Large intestine (tissue), 3 donors: ENCODE measurements at regions not wholly inside any gene's neighbourhood (a gene's known extent, or its start where the extent isn't known, plus 50 kb on each side); places are given as distances from the start of the nearest gene placed in this dataset.

ENCODE experiments used
- DNase-seq, 2 donors: peaks; one replicate each; pipeline versions ENCODE4 v3.0.0 to v3.0.0-alpha.2; 2013
- H3K27ac ChIP-seq: one replicate; pipeline ENCODE4 v1.5.1; 2013; ENCODE audit warnings: low read length
- H3K27me3 ChIP-seq: 2 replicates; pipeline ENCODE4 v1.6.1; 2013; ENCODE audit warnings: low read length; ENCODE audit not compliant: control insufficient read depth, insufficient read depth
- H3K36me3 ChIP-seq: 2 replicates; pipeline ENCODE4 v1.6.1; 2013; ENCODE audit warnings: low read length; ENCODE audit not compliant: control insufficient read depth, insufficient read depth
- H3K4me1 ChIP-seq: one replicate; pipeline ENCODE4 v1.6.1; 2013; ENCODE audit warnings: low read length; ENCODE audit not compliant: control insufficient read depth, insufficient read depth
- H3K4me3 ChIP-seq: one replicate; pipeline ENCODE4 v1.5.1; 2013; ENCODE audit warnings: low read length
- H3K9me3 ChIP-seq: one replicate; pipeline ENCODE4 v1.6.1; 2013; ENCODE audit warnings: mild to moderate bottlenecking, low read depth, low read length, moderate library complexity; ENCODE audit not compliant: control insufficient read depth
- WGBS: methylation state at CpG from one replicate; pipeline ENCODE4 v1.1.5; 2013; ENCODE audit warnings: low lambda C conversion rate; ENCODE audit not compliant: insufficient coverage; 5-methylcytosine and 5-hydroxymethylcytosine counted together

DNA sequence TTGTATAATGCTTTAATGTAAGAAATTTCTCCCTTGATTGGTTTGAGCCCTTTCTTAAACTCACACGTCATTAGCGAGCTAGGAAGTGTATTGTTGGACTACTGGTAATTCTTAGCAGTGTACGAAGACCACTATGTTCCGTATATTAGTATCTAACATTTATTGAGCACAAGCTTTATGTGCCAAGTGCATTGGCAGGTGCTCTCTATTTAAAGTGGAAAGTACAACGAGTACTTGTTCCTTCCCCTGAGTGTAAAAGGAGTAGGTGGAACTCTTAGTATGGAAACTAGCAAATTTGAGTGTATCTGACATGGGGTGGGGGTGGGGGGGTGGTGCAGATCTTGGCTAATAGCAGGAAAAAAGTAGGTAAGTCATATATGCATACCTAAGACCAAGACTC lies 594.7 kb downstream of the FGF9 start:
- H3K27ac ChIP-seq = no peak overlapping the region
- H3K4me1 ChIP-seq = no peaks in the 10 kb centered on the region
- no peaks in the 10 kb centered on the region for H3K27me3 ChIP-seq
- no peaks in the 10 kb centered on the region for H3K36me3 ChIP-seq
- H3K9me3 ChIP-seq = no peaks in the 10 kb centered on the region
- 100% methylated on average over 2 of the region's 5 CpGs for WGBS
- no peak overlapping the region for H3K4me3 ChIP-seq
- DNase-seq = no peak

DNA sequence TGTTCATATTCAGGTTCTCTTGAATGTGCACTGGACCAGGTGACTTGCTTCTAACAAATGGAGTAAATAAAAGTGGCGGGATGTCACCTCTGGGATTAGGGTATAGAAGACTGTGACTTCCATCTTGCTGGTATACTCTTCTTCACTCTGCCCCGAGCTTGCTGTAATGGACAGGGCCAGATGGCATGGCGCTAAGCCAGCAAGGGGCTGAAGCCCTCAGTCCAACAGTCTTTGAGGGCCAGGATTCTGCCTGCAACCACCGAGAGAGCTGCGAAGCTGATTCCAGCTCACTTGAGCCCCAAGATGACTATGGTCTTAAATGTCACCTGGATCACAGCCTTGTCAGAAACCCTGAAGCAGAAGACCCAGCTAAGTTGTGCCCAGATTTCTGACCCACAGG lies 600.0 kb downstream of the FGF9 start:
- H3K36me3 ChIP-seq = no peaks in the 10 kb centered on the region
- DNase-seq = no peak
- H3K27ac ChIP-seq = no peak overlapping the region
- no CpG with 5 or more reads among the region's 5 CpGs for WGBS
- H3K9me3 ChIP-seq = no peaks in the 10 kb centered on the region
- H3K4me3 ChIP-seq = no peak overlapping the region
- H3K4me1 ChIP-seq = no peaks in the 10 kb centered on the region
- H3K27me3 ChIP-seq = no peaks in the 10 kb centered on the region

- no peak overlapping the region for H3K4me3 ChIP-seq
- no peak overlapping the region for H3K27ac ChIP-seq
- H3K9me3 ChIP-seq = no peaks in the 10 kb centered on the region
- no peaks in the 10 kb centered on the region for H3K4me1 ChIP-seq
- no peaks in the 10 kb centered on the region for H3K27me3 ChIP-seq
- WGBS = no CpG with 5 or more reads among the region's 2 CpGs
- DNase-seq = peak; percentile 13 to 37
- no peaks in the 10 kb centered on the region for H3K36me3 ChIP-seq
Measured at GRCh38 chr13:22271903-22272302, 601.0 kb downstream of the FGF9 start.

- no peaks in the 10 kb centered on the region for H3K36me3 ChIP-seq
- no peaks in the 10 kb centered on the region for H3K27me3 ChIP-seq
- no peaks in the 10 kb centered on the region for H3K4me1 ChIP-seq
- WGBS = no CpG with 5 or more reads among the region's 3 CpGs
- no peak for DNase-seq
- no peak overlapping the region for H3K27ac ChIP-seq
- no peak overlapping the region for H3K4me3 ChIP-seq
- no peaks in the 10 kb centered on the region for H3K9me3 ChIP-seq
Measured at GRCh38 chr13:22275393-22275792, 604.5 kb downstream of the FGF9 start.

GRCh38 chr13:22276616-22277015 lies 605.7 kb downstream of the FGF9 start:
- H3K4me3 ChIP-seq = no peak overlapping the region
- no CpG with 5 or more reads among the region's 5 CpGs for WGBS
- H3K36me3 ChIP-seq = no peaks in the 10 kb centered on the region

DNA sequence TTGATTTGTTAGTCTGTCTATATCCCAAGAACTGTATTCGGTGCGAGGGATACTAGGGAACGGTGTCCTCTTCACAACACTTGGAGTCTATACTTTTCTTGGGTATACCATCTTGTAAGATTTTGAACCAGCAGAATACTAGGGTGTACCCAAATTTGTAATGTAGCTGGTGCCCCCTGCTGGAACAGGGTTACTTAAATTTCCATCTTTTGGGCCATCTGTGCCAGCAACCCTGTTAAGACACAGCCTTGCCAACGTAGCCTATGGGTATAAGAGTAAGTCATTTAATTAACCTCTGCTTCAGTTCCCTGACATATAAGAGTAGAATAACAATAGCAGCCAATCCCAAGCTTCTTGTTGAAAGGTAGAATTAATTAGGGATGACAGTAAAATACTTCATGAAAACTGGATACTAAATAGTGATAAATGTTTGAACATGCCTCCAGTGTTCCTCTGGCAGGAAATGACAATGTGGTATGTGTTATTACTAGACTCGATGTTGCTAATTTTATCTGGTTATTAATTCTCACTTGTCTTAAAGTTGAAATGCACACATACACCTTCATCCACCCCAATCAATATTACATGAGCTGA lies 607.6 kb downstream of the FGF9 start:
- H3K4me3 ChIP-seq = no peak overlapping the region
- WGBS = 40% methylated on average over 1 of the region's 5 CpGs
- H3K27ac ChIP-seq = no peak overlapping the region
- DNase-seq = no peak
- no peaks in the 10 kb centered on the region for H3K36me3 ChIP-seq
- no peaks in the 10 kb centered on the region for H3K4me1 ChIP-seq
- no peaks in the 10 kb centered on the region for H3K27me3 ChIP-seq
- no peaks in the 10 kb centered on the region for H3K9me3 ChIP-seq

More at GRCh38 chr13:22276616-22277015, 605.7 kb downstream of the FGF9 start:
- no peak overlapping the region for H3K27ac ChIP-seq
- DNase-seq = no peak
- H3K9me3 ChIP-seq = no peaks in the 10 kb centered on the region
- no peaks in the 10 kb centered on the region for H3K27me3 ChIP-seq
- no peaks in the 10 kb centered on the region for H3K4me1 ChIP-seq

- Histone ChIP-seq H3K36me3 (no peaks in the 10 kb centered on the region), H3K27ac (no peak overlapping the region), H3K4me1 (no peaks in the 10 kb centered on the region), H3K4me3 (no peak overlapping the region), H3K9me3 (no peaks in the 10 kb centered on the region), H3K27me3 (no peaks in the 10 kb centered on the region)
- DNase-seq = no peak
- 83% methylated on average over 1 of the region's 4 CpGs for WGBS
Measured at GRCh38 chr13:22285867-22286266, 615.0 kb downstream of the FGF9 start.

GRCh38 chr13:22286338-22286737 lies 615.5 kb downstream of the FGF9 start:
- H3K9me3 ChIP-seq = no peaks in the 10 kb centered on the region
- H3K27me3 ChIP-seq = no peaks in the 10 kb centered on the region
- no peak overlapping the region for H3K27ac ChIP-seq
- no peak for DNase-seq
- no peaks in the 10 kb centered on the region for H3K4me1 ChIP-seq
- 100% methylated on average over 1 of the region's 4 CpGs for WGBS
- no peaks in the 10 kb centered on the region for H3K36me3 ChIP-seq
- no peak overlapping the region for H3K4me3 ChIP-seq

DNA sequence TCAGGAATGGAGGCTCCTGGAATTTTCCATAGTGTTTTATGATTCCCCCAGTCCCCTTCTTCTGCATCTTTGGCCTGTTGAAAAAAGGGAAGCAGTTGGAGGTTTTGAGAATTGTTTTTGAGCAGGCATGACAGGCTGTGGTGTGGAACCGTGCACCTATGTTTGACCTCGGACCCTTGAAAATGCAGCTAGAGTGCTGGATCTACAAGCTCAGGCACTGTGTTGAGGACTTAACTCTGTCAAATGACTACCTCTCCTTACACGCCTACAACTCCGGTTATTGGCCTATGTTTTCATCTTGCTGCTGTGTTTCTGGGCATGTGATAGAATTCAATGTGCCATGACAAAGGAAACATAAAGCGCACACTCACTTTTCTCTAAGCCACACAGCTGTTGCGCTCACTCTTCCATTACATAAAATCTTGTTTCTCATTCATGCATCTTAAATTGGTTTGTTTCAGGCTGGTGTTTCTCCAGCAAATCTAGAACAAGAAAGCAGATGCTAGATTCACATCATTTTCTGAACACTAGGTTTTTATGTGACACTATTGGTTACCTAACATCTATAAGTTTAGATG lies 616.6 kb downstream of the FGF9 start:
- no peaks in the 10 kb centered on the region for H3K27me3 ChIP-seq
- no peak overlapping the region for H3K27ac ChIP-seq
- no peaks in the 10 kb centered on the region for H3K9me3 ChIP-seq
- 100% methylated on average over 1 of the region's 6 CpGs for WGBS
- no peaks in the 10 kb centered on the region for H3K36me3 ChIP-seq
- H3K4me3 ChIP-seq = no peak overlapping the region
- no peak for DNase-seq
- H3K4me1 ChIP-seq = no peaks in the 10 kb centered on the region

DNA sequence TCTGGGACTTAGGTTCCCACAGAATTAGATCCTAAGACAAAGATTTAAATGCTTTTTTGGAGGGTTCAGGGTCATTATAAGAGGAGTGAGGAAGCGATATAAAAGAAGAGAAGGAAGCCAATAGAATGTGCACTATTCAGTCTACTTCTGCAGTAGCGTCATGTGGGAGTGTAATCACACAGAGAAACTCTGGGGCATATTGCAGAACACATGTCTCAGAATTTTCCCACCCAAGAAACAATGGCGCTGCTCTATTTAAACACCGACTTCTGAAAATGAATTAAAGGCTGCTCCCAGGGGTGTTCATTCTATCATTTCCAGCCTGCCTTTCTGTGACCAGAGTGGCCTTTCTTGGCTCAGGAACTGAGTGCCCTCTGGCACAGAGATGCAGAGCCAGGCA lies 617.6 kb downstream of the FGF9 start:
- H3K36me3 ChIP-seq = no peaks in the 10 kb centered on the region
- no peak overlapping the region for H3K4me3 ChIP-seq
- no peak overlapping the region for H3K27ac ChIP-seq
- H3K9me3 ChIP-seq = no peaks in the 10 kb centered on the region
- no peaks in the 10 kb centered on the region for H3K27me3 ChIP-seq
- WGBS = 100% methylated on average over 1 of the region's 4 CpGs
- H3K4me1 ChIP-seq = no peaks in the 10 kb centered on the region
- DNase-seq = no peak

DNA sequence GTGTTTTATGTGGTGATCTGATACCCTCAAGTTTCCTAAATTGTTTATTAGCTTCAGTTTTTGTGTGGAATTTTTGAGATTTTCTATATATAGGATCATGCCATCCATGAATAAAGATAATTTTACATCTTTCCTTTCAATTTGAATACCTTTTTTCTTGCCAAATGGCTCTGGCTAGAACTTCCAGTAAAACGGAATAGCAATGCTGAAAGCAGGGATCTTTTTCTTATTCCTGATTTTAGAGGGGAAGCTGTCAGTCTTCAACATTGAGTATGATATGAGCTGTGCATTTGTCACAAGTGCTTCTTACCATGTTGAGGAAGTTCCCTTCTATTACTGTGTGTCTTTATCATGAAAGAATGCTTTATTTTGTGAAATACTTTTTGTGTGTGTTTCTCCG lies 618.8 kb downstream of the FGF9 start:
- no peaks in the 10 kb centered on the region for H3K9me3 ChIP-seq

More for the DNA sequence above, 618.8 kb downstream of the FGF9 start:
- no peaks in the 10 kb centered on the region for H3K4me1 ChIP-seq
- no peaks in the 10 kb centered on the region for H3K36me3 ChIP-seq
- H3K27me3 ChIP-seq = no peaks in the 10 kb centered on the region
- DNase-seq = no peak
- no peak overlapping the region for H3K27ac ChIP-seq
- H3K4me3 ChIP-seq = no peak overlapping the region
- 100% methylated on average over 1 of the region's 2 CpGs for WGBS
